Effector CD4-positive, alpha-beta T cell (primary cell): ENCODE measurements at regions not wholly inside any gene's neighbourhood (a gene's known extent, or its start where the extent isn't known, plus 50 kb on each side); places are given as distances from the start of the nearest gene placed in this dataset.

Experiments used
- DNase-seq: peaks from one replicate; pipeline ENCODE4 v3.0.0-alpha.2; 2020

GRCh38 chr7:142389544-142389943 lies 131.7 kb upstream of the PRSS58 start:
- DNase-seq, result no peak

DNA sequence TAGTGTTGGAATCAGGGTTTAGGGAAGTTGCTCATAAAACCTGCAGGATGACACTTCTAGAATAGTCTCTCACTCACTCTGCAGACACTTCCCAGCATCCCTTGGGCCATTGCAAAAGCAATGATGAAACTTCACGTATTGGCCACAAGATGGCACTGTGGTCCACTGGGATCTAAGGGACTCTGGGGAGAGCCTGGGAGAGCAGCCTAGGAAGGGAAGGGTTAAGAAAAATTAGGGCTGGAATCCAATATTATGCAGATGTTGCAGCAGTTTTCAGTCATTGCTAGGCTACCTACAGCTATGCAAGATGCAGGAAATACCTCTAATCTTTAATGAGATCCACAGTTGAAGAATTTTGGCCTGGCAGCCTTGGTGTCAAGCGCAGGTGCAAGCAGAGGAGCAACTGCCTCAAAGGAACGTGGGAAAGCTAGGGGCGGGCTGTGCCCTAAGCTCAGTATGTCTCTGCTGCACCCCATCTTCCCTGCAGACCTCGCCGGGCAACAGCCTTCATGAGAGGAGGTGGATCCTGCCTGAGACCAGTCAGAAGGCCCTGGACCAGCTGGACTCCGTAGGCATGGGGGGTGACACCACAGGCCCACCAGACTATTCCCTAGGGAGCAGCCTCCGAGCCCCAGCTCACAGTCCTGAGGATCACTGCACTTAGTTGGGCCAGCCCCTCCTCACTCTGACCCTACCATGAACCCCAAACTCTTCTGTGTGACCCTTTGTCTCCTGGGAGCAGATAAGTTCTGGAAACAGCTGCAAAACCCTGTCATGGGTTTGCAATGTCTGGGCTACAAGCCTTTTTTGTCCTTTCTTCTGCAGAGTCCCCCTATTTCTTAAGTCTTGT lies 127.9 kb upstream of the PRSS58 start:
- DNase-seq, result no peak

DNA sequence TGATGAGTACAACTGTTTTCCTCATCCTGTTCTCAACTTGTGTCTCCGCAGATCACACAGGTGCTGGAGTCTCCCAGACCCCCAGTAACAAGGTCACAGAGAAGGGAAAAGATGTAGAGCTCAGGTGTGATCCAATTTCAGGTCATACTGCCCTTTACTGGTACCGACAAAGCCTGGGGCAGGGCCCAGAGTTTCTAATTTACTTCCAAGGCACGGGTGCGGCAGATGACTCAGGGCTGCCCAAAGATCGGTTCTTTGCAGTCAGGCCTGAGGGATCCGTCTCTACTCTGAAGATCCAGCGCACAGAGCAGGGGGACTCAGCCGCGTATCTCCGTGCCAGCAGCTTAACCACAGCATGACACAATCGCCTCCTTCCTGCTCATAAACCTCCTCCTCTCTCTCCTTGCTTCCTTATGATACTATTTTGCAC lies 126.7 kb upstream of the PRSS58 start:
- no peak for DNase-seq

- no peak for DNase-seq
Observed at GRCh38 chr7:142383841-142384492, 126.1 kb upstream of the PRSS58 start.

- DNase-seq, result no peak
Observed at GRCh38 chr7:142381727-142382390, 124.0 kb upstream of the PRSS58 start.

DNA sequence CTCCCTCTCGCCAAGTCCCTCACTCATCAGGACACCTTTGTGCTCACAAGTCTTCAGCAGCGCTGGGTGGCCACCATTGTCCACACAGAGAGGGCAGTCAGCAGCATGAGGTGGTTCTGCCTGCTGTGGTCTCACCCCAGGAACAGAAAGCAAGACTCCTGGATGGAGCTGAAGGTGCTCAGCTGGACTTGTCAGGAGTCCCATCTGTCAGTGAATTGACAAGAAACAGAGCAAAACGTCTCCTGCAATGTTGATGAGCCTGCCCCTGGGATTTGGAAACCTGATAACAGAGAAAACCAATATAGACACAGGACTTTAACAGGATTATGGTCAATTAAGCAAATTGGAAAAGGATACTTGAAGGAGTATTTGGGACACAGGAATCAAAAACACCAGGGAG lies 122.2 kb upstream of the PRSS58 start:
- no peak for DNase-seq

DNA sequence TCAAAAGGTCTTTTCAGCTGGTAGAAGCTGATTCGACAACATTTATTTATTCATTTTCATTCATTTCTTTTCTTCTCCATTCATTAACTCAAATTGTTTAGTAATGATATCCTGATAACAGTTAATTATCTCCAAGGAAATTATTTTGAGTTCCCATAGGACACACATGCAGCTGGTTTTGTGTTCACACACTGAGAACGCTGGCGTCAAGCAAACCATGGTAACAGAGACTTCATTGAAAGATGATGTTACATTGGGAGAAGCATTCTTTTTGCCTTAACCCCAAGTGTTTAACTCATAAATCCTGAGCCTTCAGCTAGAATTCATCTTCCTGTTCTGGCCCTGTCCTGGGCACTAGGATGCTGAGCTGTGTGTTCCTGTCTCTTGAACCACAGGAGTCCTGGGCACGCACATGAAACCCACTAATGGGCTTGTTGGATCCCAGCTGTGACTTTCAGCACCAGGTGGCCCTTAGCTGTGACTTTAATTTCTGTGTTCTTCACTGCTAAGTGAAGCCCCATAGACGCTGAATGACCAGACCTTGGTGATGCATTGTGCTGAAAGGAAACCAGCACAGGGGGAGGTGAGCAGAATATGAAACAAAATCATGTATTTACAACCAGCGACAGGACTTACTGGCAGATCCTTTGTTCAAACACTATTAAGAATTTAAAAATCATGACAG lies 121.5 kb upstream of the PRSS58 start:
- DNase-seq, result no peak

DNA sequence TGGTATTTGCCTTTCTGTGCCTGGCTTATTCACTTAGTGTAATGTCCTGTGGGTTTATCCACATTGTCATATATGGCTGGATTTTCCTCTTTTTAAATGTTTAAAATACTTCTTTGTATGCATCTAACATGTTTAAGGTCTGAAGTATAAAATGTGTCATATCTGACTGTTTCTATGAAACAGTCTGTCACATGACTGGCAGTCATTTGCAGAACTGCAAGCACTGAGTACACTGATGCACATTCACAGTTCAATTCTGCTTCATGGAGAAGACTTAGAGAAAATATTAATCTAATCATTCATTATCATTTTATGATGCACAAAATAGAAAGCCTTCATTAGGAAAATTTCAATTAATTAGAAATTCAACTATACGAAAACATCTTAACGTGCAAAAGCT lies 119.7 kb upstream of the PRSS58 start:
- no peak for DNase-seq

GRCh38 chr7:142376356-142376997 lies 118.6 kb upstream of the PRSS58 start:
- DNase-seq, result no peak

DNA sequence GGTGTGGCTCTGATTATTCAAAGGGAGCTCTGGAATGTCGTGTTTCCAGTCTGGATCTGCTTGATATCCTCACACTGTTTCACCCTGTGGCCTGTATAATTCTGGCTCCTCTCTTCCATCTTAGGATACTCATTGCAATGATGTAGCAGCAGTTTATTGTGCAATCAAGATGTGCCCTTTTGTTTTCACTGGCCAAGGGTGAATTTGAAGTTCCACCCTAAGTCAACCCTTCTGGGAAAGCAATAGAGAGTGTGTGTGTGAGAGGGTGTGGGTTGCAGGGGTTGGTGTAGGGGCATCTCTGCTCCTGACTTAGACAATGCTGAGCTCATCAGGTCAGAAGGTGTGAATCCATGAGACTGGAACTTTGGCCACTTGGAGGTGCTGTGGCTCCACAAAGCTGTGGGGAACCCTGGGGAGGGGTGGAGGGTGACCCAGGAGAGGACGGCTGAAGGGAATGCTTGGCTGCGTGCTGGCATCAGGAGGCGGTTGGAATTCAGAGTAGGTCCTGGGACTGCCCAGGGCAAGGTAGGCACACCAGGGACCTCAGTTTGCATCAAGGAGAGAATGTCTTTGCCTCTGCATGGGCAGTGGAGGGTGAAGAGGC lies 118.0 kb upstream of the PRSS58 start:
- no peak for DNase-seq

- no peak for DNase-seq
Observed at GRCh38 chr7:142372727-142373126, 114.9 kb upstream of the PRSS58 start.

DNA sequence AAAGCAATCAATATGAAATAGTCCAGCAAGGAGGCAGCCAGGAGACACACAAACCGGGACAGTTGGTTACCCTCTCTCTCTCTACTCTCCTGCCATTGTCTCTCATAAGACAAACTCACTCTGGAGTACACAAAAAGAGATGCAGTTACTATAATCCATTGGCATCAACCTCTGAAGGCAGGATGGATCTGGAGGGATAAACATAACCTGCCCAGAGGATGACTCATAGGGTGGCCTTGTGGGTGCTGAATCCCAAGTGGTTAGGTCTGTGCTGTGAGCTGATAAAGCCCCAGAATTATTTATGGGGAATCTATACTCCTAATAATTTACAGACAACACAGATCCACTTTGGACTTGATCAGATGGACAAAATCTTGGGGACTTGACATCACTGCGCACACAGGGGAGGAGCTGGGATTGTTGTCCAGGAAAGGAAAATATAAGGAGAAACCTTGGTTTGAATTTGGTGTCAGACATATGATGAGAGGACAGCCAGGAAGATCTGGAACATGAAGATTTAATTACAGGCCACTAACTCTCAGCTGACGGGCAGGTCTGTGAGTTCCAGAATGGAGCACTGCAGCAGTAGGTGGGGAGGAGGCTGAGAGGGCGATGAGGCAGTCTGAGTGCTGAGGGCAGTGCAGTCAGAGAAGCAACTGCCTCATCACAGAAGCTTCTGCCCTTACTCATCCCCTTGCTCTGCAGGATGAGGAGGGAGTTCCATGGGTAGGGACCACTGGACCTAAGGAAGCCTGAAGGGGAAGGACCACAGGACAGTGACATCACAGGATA lies 113.9 kb upstream of the PRSS58 start:
- DNase-seq, result no peak

- DNase-seq, result no peak
Observed at GRCh38 chr7:142365410-142365842, 107.6 kb upstream of the PRSS58 start.

GRCh38 chr7:142364551-142364950 lies 106.7 kb upstream of the PRSS58 start:
- DNase-seq, result no peak

DNA sequence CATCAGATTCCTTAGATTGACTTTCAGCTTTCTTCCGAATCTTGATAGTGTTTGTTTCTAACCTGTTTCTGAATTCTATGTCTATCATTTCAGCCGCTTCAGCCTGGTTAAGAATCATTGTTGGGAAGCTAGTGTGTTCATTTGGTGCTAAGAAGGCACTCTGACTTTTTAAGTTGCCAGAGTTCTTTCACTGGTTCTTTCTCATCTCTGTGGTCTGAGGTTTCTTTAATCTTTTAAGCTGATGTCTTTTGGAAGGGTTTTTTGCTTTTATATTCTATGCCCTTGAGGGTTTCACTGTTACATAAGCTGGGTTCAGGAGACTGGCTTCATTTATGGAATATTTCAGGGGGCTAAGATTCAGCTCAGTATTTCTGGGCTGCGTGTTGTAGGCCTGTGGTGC lies 104.5 kb upstream of the PRSS58 start:
- DNase-seq, result no peak

DNA sequence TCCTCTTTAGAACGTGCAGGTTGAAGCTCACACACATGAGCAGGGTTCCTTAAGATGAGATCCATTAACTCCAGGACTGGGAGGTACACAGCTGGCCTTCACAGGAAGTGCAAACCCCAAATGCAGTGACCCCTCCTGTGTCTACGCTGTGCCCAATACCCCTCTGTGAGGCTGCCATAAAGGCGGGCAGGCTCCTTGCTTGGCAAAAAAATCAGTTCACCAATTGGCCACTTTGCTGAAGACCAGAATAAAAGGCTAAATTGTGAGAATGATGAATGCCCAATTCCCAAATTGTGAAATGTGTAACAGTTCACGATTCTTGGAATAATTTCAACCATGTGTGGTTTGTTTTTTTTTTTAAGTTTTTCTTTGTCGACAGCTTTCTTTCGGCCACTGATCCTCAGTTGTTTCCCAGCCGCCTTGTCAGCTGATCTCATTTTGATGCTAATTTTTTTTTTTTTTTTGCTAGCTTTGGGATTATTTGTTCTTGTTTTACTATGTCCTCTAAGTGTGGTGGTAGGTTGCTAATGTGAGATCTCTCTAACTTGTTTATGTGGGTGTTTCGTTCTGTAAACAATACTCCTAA lies 101.9 kb upstream of the PRSS58 start:
- DNase-seq, result no peak

DNA sequence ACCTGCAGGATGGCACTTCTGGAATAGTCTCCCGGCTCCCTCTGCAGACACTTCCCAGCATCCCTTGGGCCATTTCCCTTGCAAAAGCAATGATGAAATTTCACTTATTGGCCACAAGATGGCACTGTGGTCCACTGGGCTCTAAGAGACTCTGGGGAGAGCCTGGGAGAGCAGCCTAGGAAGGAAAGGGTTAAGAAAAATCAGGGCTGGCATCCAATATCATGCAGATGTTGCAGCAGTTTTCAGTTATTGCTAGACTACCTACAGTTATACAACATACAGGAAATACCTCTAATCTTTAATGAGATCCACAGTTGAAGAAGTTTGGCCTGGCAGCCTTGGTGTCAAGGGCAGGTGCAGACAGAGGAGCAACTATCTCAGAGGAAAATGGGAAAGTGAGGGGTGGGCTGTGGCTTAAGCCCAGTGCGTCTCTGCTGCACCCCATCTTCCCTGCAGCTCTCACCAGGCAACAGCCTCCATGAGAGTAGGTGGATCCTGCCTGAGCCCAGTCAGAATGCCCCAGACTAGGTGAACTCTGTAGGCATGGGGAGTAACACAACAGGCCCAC lies 100.2 kb upstream of the PRSS58 start:
- no peak for DNase-seq

DNA sequence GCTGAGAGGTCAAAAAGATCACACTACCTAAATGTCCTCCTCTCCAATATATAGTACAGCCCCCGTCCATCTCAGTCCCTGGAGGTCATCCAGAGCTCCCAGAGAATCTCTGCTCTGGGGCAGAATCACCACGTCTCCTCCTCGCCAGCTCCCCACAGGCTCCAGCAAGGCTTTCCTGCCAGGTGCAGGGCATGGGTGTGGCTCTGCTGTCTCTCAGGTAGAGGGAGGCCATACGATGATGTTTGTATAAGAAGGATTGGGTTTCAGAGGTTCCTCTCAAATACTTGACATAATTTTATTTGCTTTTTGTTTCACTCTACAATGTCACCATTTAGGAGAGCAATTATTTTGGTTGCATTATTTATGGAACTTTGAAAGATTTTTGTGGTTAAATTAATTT lies 98.3 kb upstream of the PRSS58 start:
- DNase-seq, result no peak

DNA sequence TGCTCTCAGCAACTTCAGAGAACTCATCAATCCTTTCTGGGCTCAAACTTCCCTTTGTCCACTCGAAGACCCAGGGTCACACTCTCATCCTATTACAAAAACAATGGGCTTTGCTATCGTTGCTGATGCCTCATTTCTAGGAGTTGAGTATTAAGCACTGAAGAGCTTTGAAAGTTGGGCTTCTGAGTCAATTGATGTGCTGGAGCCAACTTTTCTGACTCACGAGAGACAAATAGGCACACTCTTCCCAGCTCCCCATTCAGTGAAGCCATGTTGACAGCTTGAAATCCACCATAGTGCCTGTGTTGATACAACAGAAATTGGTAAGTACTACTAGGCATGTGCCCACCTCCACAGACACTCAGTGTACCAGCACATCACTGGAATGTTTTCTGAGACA lies 97.5 kb upstream of the PRSS58 start:
- DNase-seq, result no peak
